Sigmoid colon (tissue), 4 donors: ENCODE measurements at regions not wholly inside any gene's neighbourhood (a gene's known extent, or its start where the extent isn't known, plus 50 kb on each side); places are given as distances from the start of the nearest gene placed in this dataset.

Source experiments
- CTCF ChIP-seq, 4 experiments: fragments of 450-650 bp in 3 of 4; fragments of 200-600 bp in 1 of 4; IDR thresholded peaks; one replicate each; pipeline ENCODE4 v1.5.1; 2016 to 2019; ENCODE audit warnings: antibody characterized with exemption in 4 of 4, mild to moderate bottlenecking in 3 of 4, moderate library complexity in 2 of 4
- EP300 ChIP-seq, 4 donors: sonication (generic); formaldehyde crosslinking; IDR thresholded peaks; one replicate each; pipeline ENCODE4 v1.6.1; 2017; ENCODE audit warnings: antibody characterized with exemption in 4 of 4
- POLR2A ChIP-seq, 2 donors: fragments of 450-650 bp; IDR thresholded peaks; one replicate each; pipeline ENCODE4 v1.6.1; 2016; ENCODE audit warnings: antibody characterized with exemption in 2 of 2, mild to moderate bottlenecking in 2 of 2, moderate library complexity in 2 of 2
- POLR2AphosphoS5 ChIP-seq, 4 donors: sonication (generic); formaldehyde crosslinking; IDR thresholded peaks; one replicate each; pipeline ENCODE4 v1.6.1; 2017; ENCODE audit warnings: antibody characterized with exemption in 4 of 4

DNA sequence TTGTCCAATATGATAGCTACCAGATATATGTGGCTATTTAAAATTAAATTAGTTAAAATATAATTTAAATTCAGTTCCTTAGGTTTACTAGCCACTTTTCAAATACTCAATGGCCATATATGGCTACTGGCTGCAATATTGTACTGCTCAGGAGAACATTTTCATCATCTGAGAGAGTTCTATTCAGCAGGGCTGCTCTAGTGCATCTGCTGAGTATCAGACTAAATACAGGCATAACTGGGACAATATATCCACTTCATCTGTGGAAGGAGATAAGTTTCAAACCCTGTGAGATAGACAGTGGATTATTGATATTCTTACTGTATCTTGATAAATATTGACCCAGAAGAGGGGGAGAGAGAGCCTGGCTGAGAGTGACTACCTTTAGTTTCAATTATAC is 240.1 kb upstream of the ANKRD50 start:
- no peak for TF ChIP-seq POLR2A (IDR thresholded peaks at IDR 0.05)
- TF ChIP-seq POLR2AphosphoS5 (IDR thresholded peaks at IDR 0.05): no peak
- no peak for TF ChIP-seq CTCF (IDR thresholded peaks at IDR 0.05)
- TF ChIP-seq EP300 (IDR thresholded peaks at IDR 0.05): no peak
